ENCODE measurements at regions not wholly inside any gene's neighbourhood (a gene's known extent, or its start where the extent isn't known, plus 50 kb on each side); places are given as distances from the start of the nearest gene placed in this dataset.

DNA sequence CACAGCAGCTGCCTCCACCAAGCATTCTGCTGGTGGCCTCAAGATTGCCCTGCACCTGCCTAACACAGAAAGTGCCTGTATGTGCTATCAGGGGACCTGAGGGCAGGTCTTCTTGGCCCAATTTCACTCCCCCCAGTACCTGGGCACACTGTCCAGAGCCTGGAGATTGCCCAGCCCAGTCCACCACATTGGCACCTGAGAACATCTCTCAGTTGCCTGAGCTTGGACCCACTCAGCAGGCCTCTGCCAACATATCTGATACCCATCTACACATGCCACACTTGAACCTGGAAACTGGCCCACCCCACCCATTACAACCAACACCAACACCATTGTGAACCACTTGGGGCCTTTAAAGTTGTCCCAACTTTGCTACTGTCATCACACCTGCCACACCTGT, 1523.1 kb upstream of the CDH9 start:
- TF ChIP-seq, protein P1, sequence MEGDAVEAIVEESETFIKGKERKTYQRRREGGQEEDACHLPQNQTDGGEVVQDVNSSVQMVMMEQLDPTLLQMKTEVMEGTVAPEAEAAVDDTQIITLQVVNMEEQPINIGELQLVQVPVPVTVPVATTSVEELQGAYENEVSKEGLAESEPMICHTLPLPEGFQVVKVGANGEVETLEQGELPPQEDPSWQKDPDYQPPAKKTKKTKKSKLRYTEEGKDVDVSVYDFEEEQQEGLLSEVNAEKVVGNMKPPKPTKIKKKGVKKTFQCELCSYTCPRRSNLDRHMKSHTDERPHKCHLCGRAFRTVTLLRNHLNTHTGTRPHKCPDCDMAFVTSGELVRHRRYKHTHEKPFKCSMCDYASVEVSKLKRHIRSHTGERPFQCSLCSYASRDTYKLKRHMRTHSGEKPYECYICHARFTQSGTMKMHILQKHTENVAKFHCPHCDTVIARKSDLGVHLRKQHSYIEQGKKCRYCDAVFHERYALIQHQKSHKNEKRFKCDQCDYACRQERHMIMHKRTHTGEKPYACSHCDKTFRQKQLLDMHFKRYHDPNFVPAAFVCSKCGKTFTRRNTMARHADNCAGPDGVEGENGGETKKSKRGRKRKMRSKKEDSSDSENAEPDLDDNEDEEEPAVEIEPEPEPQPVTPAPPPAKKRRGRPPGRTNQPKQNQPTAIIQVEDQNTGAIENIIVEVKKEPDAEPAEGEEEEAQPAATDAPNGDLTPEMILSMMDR (IDR thresholded peaks at IDR 0.05; ENCODE audit: insufficient read depth, low read depth, low read length, missing control alignments), result no peak
- no peak overlapping the region for H3K4me3 ChIP-seq (ENCODE audit: low read length)
- DNase-seq (ENCODE audit: low read depth), result no peak

DNA sequence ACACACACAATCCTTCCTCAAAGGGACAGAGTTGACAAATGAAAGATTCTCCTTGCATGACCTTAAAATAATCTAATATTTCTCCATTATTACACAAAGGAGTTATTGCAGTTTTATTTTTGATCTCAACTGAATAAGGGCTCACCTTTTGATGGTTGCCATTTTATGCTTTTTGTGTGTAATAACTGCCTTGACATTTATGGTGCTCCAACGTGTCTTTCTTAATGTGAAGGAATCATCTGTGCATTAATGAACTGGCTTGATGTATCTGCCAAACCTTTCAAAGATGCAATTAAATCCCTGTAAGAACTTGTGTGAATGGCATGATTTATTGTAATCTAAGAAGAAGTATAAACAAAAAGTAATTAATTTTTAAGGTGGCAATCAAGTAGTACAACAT, 1519.8 kb upstream of the CDH9 start:
- TF ChIP-seq, protein P1 (IDR thresholded peaks at IDR 0.05; ENCODE audit: insufficient read depth, low read depth, low read length, missing control alignments), result no peak
- no peak overlapping the region for H3K4me3 ChIP-seq (ENCODE audit: low read length)
- DNase-seq (ENCODE audit: low read depth), result no peak

DNA sequence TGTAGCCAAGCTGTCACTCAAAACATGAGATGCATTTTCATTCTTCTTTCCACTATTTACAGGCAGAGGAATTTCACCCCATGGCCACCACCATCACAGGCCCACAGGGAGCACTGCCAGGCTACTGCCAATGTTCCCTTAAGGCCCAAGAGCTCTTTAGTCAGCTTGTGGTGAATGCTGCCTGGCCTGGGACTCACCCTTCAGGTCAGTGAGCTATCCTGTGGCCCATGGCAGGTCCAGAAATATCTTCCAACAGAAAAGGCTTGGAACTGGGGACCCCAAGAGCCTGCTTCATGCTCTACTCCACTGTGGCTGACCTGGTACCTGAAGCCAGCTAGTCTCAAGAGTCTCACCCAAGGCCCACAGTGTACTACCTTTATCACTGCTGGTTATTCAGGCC, 1518.7 kb upstream of the CDH9 start:
- DNase-seq (ENCODE audit: low read depth), result no peak
- TF ChIP-seq, protein P1 (IDR thresholded peaks at IDR 0.05; ENCODE audit: insufficient read depth, low read depth, low read length, missing control alignments), result no peak
- no peak overlapping the region for H3K4me3 ChIP-seq (ENCODE audit: low read length)

DNA sequence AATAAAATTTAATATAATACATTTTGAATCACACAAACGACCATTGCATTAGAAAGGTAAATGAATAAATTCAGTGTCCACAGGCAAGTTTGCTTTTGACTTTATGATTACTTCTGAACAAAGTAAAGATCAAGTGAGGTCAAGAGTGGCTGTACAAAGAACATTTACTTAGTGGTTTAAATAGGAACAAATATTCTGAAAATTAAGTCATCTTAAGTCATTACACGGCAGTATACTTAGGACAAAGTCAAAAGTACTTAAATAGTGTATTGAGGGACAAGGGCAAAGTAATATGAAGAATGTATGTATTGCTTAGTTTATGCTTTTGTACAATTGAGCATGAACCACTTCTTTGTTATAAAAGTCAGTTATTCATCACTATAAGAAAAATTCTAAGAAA, 1511.2 kb upstream of the CDH9 start:
- no peak overlapping the region for H3K4me3 ChIP-seq (ENCODE audit: low read length)
- TF ChIP-seq, protein P1 (IDR thresholded peaks at IDR 0.05; ENCODE audit: insufficient read depth, low read depth, low read length, missing control alignments), result no peak
- no peak for DNase-seq (ENCODE audit: low read depth)

DNA sequence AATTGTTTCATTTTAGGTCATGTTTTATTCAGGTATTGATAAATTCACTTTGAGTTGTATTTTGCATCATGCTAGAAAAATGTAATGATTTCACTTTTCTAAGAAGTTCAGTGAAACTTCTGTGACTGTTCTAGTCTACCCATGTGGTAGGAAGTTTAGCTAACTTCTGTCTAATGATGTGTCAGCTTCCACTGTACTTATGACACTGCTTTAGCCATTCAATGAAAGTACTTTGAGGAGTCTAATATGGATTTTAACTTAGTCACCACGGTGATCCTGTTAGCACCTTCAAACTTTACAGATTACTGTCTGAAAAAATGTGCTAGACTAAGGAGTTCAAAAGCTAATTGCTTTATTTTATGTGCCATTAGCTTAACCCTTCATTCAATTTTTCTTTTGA, 1510.5 kb upstream of the CDH9 start:
- peak; percentile 69 for DNase-seq (ENCODE audit: low read depth)
- no peak overlapping the region for H3K4me3 ChIP-seq (ENCODE audit: low read length)
- TF ChIP-seq, protein P1 (IDR thresholded peaks at IDR 0.05; ENCODE audit: insufficient read depth, low read depth, low read length, missing control alignments), result no peak

DNA sequence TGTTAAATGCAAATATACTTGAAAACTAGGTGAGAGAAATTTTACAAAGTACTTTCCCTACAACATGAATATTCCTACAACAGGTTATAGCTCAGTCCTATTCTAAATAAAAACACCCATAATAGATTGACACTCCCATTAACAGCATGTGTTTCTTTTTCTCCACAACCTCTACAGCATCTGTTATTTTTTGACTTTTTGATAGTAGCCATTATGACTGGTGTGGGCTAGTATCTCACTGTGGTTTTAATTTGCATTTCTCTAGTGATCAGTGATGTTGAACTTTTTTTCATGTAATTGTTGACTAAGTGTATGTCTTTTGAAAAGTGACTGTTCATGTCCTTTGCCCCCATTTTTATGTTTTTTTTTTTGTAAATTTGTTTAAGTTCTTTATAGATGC, 1506.1 kb upstream of the CDH9 start:
- DNase-seq (ENCODE audit: low read depth), result no peak
- H3K4me3 ChIP-seq (ENCODE audit: low read length), result no peak overlapping the region
- TF ChIP-seq, protein P1 (IDR thresholded peaks at IDR 0.05; ENCODE audit: insufficient read depth, low read depth, low read length, missing control alignments), result no peak

DNA sequence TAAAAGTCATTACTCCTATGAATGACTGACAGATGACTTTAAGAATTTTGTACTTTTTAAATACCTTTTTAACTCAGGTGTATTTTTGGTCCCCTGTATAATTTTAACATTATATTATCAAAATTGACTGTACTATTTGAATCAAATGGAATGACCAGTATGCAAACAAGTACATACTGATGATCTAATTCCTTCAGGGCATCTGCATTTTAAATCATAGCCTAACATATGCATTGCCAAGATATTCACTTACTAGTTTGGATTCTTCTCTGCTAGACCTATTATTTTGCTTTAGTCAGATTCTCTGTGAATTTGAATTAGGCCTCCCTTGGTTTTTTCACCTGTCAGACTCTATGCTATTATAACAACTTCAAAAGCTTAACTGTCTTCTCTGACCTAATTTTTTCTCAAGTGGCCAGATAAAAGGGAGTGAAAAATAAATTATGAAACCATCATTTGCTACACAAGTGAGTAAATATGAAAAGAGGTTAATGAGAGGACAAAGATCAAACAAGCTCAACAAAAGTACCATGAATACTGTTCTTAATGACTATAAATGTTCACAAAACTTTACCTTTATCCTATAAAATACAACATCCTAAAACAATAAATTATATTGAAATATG, 1505.2 kb upstream of the CDH9 start:
- no peak overlapping the region for H3K4me3 ChIP-seq (ENCODE audit: low read length)
- DNase-seq (ENCODE audit: low read depth), result peak; percentile 33
- TF ChIP-seq, protein P1 (IDR thresholded peaks at IDR 0.05; ENCODE audit: insufficient read depth, low read depth, low read length, missing control alignments), result no peak

Data from epithelial cell of esophagus (primary cell).